MM.1S (cell line): ENCODE measurements at regions not wholly inside any gene's neighbourhood (a gene's known extent, or its start where the extent isn't known, plus 50 kb on each side); places are given as distances from the start of the nearest gene placed in this dataset.

Experiments
- DNase-seq: peaks from one replicate; pipeline ENCODE4 v3.0.0-alpha.2; 2015
- H2AFZ ChIP-seq: fragments of 300-600 bp; sonication (generic); 2 replicates; pipeline ENCODE4 v1.6.0; 2016; ENCODE audit warnings: antibody characterized with exemption, low read length
- H3F3A ChIP-seq: fragments of 300-600 bp; sonication (generic); 2 replicates; pipeline ENCODE4 v1.6.1; 2016; ENCODE audit warnings: mild to moderate bottlenecking, antibody characterized with exemption, low read length, moderate library complexity, mixed read lengths; ENCODE audit not compliant: insufficient read depth
- H3K27ac ChIP-seq: fragments of 300-600 bp; sonication (generic); 2 replicates; pipeline ENCODE4 v1.5.1; 2016; ENCODE audit warnings: mild to moderate bottlenecking, low read length
- H3K27me3 ChIP-seq: fragments of 300-600 bp; sonication (generic); replicated peaks from 2 replicates; pipeline ENCODE4 v1.6.0; 2016; ENCODE audit warnings: low read length; ENCODE audit not compliant: insufficient read depth
- H3K36me3 ChIP-seq: fragments of 300-600 bp; sonication (generic); replicated peaks from 2 replicates; pipeline ENCODE4 v1.6.1; 2016; ENCODE audit warnings: mild to moderate bottlenecking, low read length, mixed read lengths; ENCODE audit not compliant: insufficient read depth
- H3K4me1 ChIP-seq: fragments of 300-600 bp; sonication (generic); 2 replicates; pipeline ENCODE4 v1.6.1; 2016; ENCODE audit warnings: low read length, mixed read lengths
- H3K4me2 ChIP-seq: fragments of 300-600 bp; sonication (generic); 2 replicates; pipeline ENCODE4 v1.6.0; 2016; ENCODE audit warnings: low read depth, low read length
- H3K4me3 ChIP-seq: fragments of 300-600 bp; sonication (generic); 2 replicates; pipeline ENCODE4 v1.5.1; 2016; ENCODE audit warnings: low read length, mixed read lengths
- H3K79me2 ChIP-seq: fragments of 300-600 bp; sonication (generic); 2 replicates; pipeline ENCODE4 v1.6.1; 2016; ENCODE audit warnings: mixed run types, low read length, mixed read lengths
- H3K9ac ChIP-seq: fragments of 300-600 bp; sonication (generic); 2 replicates; pipeline ENCODE4 v1.6.1; 2016; ENCODE audit warnings: low read length, mixed read lengths
- H3K9me2 ChIP-seq: fragments of 300-600 bp; sonication (generic); replicated peaks from 2 replicates; pipeline ENCODE4 v1.6.1; 2016; ENCODE audit warnings: mild to moderate bottlenecking, low read length, mixed read lengths; ENCODE audit not compliant: insufficient read depth
- H3K9me3 ChIP-seq: fragments of 300-600 bp; sonication (generic); replicated peaks from 2 replicates; pipeline ENCODE4 v1.6.1; 2016; ENCODE audit warnings: mild to moderate bottlenecking, low read length, mixed read lengths; ENCODE audit not compliant: insufficient read depth
- H4K20me1 ChIP-seq: fragments of 300-600 bp; sonication (generic); 2 replicates; pipeline ENCODE4 v1.6.1; 2016; ENCODE audit warnings: mild to moderate bottlenecking, low read length, moderate library complexity, mixed read lengths; ENCODE audit not compliant: insufficient read depth
- CTCF ChIP-seq: fragments of 300-600 bp; sonication (generic); IDR thresholded peaks from 2 replicates; pipeline ENCODE4 v1.5.1; 2016; ENCODE audit warnings: antibody characterized with exemption, low read length, mixed read lengths
- EZH2 ChIP-seq: fragments of 300-600 bp; sonication (generic); optimal IDR thresholded peaks from 2 replicates; pipeline ENCODE3; 2017; ENCODE audit warnings: low read depth, mild to moderate bottlenecking, antibody characterized with exemption, low read length, mixed read lengths
- EZH2phosphoT487 ChIP-seq: fragments of 300-600 bp; sonication (generic); IDR thresholded peaks from 2 replicates; pipeline ENCODE4 v1.6.1; 2018; ENCODE audit warnings: antibody characterized with exemption, low read length

DNA sequence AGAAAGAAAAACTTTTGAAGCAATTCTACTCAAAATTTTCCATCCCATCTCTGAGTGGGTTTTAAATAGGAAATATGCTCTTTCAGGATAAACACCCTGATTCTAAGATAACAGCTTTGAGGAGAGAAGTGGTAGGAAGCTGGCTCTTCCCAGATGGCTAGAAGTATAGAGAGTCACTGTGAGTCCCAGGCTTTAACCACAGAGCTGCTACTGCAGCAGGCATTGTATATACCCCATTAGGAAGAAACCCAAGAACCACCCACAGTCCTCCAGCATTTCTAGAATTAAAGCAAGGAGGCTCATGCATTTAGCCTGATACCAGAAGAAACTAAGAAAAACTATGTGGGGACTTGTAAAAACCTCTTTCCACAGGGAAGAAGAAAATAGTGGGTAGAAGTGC is 1405.6 kb upstream of the TENM4 start:
- no peak for DNase-seq
- Histone ChIP-seq H3K4me3 (no peak overlapping the region), H3K9me3 (no peaks in the 10 kb centered on the region), H3K4me2 (no peak overlapping the region), H3K9ac (no peak overlapping the region), H3K36me3 (no peaks in the 10 kb centered on the region), H2AFZ (no peak overlapping the region), H4K20me1 (no peaks in the 10 kb centered on the region), H3K27ac (no peak overlapping the region), H3F3A (no peaks in the 10 kb centered on the region), H3K4me1 (no peaks in the 10 kb centered on the region), H3K79me2 (no peaks in the 10 kb centered on the region), H3K27me3 (no peaks in the 10 kb centered on the region), H3K9me2 (no peaks in the 10 kb centered on the region)
- TF ChIP-seq EZH2phosphoT487 (no peak), EZH2 (no peak), CTCF (no peak)

- no peak overlapping the region for H2AFZ ChIP-seq
Observed at GRCh38 chr11:80844110-80844819, 1403.4 kb upstream of the TENM4 start.

GRCh38 chr11:80843266-80843974 is 1402.6 kb upstream of the TENM4 start:
- H3K9me3 ChIP-seq, result no peaks in the 10 kb centered on the region
- no peak for DNase-seq
- no peaks in the 10 kb centered on the region for H3K36me3 ChIP-seq
- no peaks in the 10 kb centered on the region for H3K9me2 ChIP-seq
- no peaks in the 10 kb centered on the region for H3F3A ChIP-seq
- H3K9ac ChIP-seq, result no peak overlapping the region
- H3K4me3 ChIP-seq, result no peak overlapping the region
- no peak overlapping the region for H2AFZ ChIP-seq
- no peaks in the 10 kb centered on the region for H3K27me3 ChIP-seq
- no peak overlapping the region for H3K27ac ChIP-seq
- TF ChIP-seq CTCF (no peak), EZH2 (no peak), EZH2phosphoT487 (no peak)
- no peaks in the 10 kb centered on the region for H3K79me2 ChIP-seq
- no peaks in the 10 kb centered on the region for H4K20me1 ChIP-seq
- H3K4me1 ChIP-seq, result no peaks in the 10 kb centered on the region
- no peak overlapping the region for H3K4me2 ChIP-seq

More at GRCh38 chr11:80844110-80844819, 1403.4 kb upstream of the TENM4 start:
- Histone ChIP-seq H4K20me1 (no peaks in the 10 kb centered on the region), H3K4me3 (no peak overlapping the region), H3K9me2 (no peaks in the 10 kb centered on the region), H3K27me3 (no peaks in the 10 kb centered on the region), H3K79me2 (no peaks in the 10 kb centered on the region), H3K4me1 (no peaks in the 10 kb centered on the region), H3K9me3 (no peaks in the 10 kb centered on the region), H3F3A (no peaks in the 10 kb centered on the region), H3K36me3 (no peaks in the 10 kb centered on the region), H3K27ac (no peak overlapping the region), H3K9ac (no peak overlapping the region), H3K4me2 (no peak overlapping the region)
- no peak for DNase-seq
- no peak for TF ChIP-seq EZH2
- no peak for TF ChIP-seq EZH2phosphoT487
- TF ChIP-seq CTCF, result no peak
